T1000 (cell line): ENCODE measurements at regions not wholly inside any gene's neighbourhood (a gene's known extent, or its start where the extent isn't known, plus 50 kb on each side); places are given as distances from the start of the nearest gene placed in this dataset.
"Not testable (repeated sequence)": the region's sequence is repeated elsewhere in the genome, so short reads cannot be mapped to it uniquely, and the experiment has no call there.

Experiments
- DNase-seq: peaks from one replicate; lab custom pipeline; 2025; ENCODE audit warnings: mixed read lengths; lab: John Stamatoyannopoulos, UW

- DNase-seq: no peak
Observed at GRCh38 chr5:127216143-127216542, 74.5 kb upstream of the MEGF10 start.

GRCh38 chr5:127216898-127217675, 73.5 kb upstream of the MEGF10 start:
- DNase-seq: no peak

- not testable (repeated sequence) for DNase-seq
Observed at GRCh38 chr5:127221936-127222335, 68.7 kb upstream of the MEGF10 start.

- DNase-seq: not testable (repeated sequence)
Observed at GRCh38 chr5:127222571-127223156, 67.9 kb upstream of the MEGF10 start.

- DNase-seq: no peak
Observed at GRCh38 chr5:127223256-127223974, 67.2 kb upstream of the MEGF10 start.

GRCh38 chr5:127227881-127228280, 62.7 kb upstream of the MEGF10 start:
- no peak for DNase-seq

GRCh38 chr5:127228540-127229184, 61.9 kb upstream of the MEGF10 start:
- DNase-seq: no peak

GRCh38 chr5:127229185-127229889, 61.3 kb upstream of the MEGF10 start:
- no peak for DNase-seq

GRCh38 chr5:127231118-127231517, 59.5 kb upstream of the MEGF10 start:
- no peak for DNase-seq

GRCh38 chr5:127233590-127233989, 57.0 kb upstream of the MEGF10 start:
- DNase-seq: no peak

- no peak for DNase-seq
Observed at GRCh38 chr5:127235136-127235535, 55.5 kb upstream of the MEGF10 start.

GRCh38 chr5:127236254-127236653, 54.3 kb upstream of the MEGF10 start:
- DNase-seq: no peak
